ENCODE measurements at regions not wholly inside any gene's neighbourhood (a gene's known extent, or its start where the extent isn't known, plus 50 kb on each side); places are given as distances from the start of the nearest gene placed in this dataset.

- intact Hi-C loops (cut with DNase I): no loop called here
- Histone ChIP-seq H3K9me3 (no peaks in the 10 kb centered on the region), H3K27ac (no peak overlapping the region), H3K36me3 (no peaks in the 10 kb centered on the region), H3K27me3 (no peaks in the 10 kb centered on the region), H3K4me1 (no peaks in the 10 kb centered on the region), H3K4me3 (no peak overlapping the region)
- TF ChIP-seq CTCF (IDR thresholded peaks at IDR 0.05): no peak
- DNase-seq (ENCODE audit: low spot score in 2 of 2): no peak
Observed at GRCh38 chr5:133892774-133893173, 75.7 kb downstream of the C5orf15 start.

- TF ChIP-seq CTCF (IDR thresholded peaks at IDR 0.05): no peak
- H3K27ac ChIP-seq: no peak overlapping the region
- no peaks in the 10 kb centered on the region for H3K4me1 ChIP-seq
- no peaks in the 10 kb centered on the region for H3K36me3 ChIP-seq
- H3K9me3 ChIP-seq: no peaks in the 10 kb centered on the region
- H3K4me3 ChIP-seq: no peak overlapping the region
- H3K27me3 ChIP-seq: no peaks in the 10 kb centered on the region
- intact Hi-C loops (cut with DNase I): no loop called here
- no peak for DNase-seq (ENCODE audit: low spot score in 2 of 2)
Observed at GRCh38 chr5:133892306-133892705, 76.1 kb downstream of the C5orf15 start.

GRCh38 chr5:133891390-133891789 is 77.0 kb downstream of the C5orf15 start:
- Histone ChIP-seq H3K4me1 (no peaks in the 10 kb centered on the region), H3K9me3 (no peaks in the 10 kb centered on the region), H3K27me3 (no peaks in the 10 kb centered on the region), H3K4me3 (no peak overlapping the region), H3K27ac (no peak overlapping the region), H3K36me3 (no peaks in the 10 kb centered on the region)
- no peak for DNase-seq (ENCODE audit: low spot score in 2 of 2)
- no peak for TF ChIP-seq CTCF (IDR thresholded peaks at IDR 0.05)
- intact Hi-C loops (cut with DNase I): no loop called here

- H3K9me3 ChIP-seq: no peaks in the 10 kb centered on the region
- no peak overlapping the region for H3K4me3 ChIP-seq
- no peaks in the 10 kb centered on the region for H3K36me3 ChIP-seq
- H3K27ac ChIP-seq: no peak overlapping the region
- no peaks in the 10 kb centered on the region for H3K4me1 ChIP-seq
- TF ChIP-seq CTCF (IDR thresholded peaks at IDR 0.05): no peak
- intact Hi-C loops (cut with DNase I): no loop called here
- DNase-seq (ENCODE audit: low spot score in 2 of 2): no peak
- H3K27me3 ChIP-seq: no peaks in the 10 kb centered on the region
Observed at GRCh38 chr5:133890776-133891280, 77.6 kb downstream of the C5orf15 start.

GRCh38 chr5:133890314-133890713 is 78.1 kb downstream of the C5orf15 start:
- Histone ChIP-seq H3K4me3 (no peak overlapping the region), H3K27me3 (no peaks in the 10 kb centered on the region), H3K36me3 (no peaks in the 10 kb centered on the region), H3K27ac (no peak overlapping the region), H3K4me1 (no peaks in the 10 kb centered on the region), H3K9me3 (no peaks in the 10 kb centered on the region)
- intact Hi-C loops (cut with DNase I): no loop called here
- TF ChIP-seq CTCF (IDR thresholded peaks at IDR 0.05): no peak
- no peak for DNase-seq (ENCODE audit: low spot score in 2 of 2)

GRCh38 chr5:133889271-133889905 is 79.0 kb downstream of the C5orf15 start:
- no peak for TF ChIP-seq CTCF (IDR thresholded peaks at IDR 0.05)
- intact Hi-C loops (cut with DNase I): no loop called here
- Histone ChIP-seq H3K27ac (no peak overlapping the region), H3K4me3 (no peak overlapping the region), H3K9me3 (no peaks in the 10 kb centered on the region), H3K4me1 (no peaks in the 10 kb centered on the region), H3K27me3 (no peaks in the 10 kb centered on the region), H3K36me3 (no peaks in the 10 kb centered on the region)
- DNase-seq (ENCODE audit: low spot score in 2 of 2): no peak
